IPS DF 4.7 (cell line): ENCODE measurements at regions not wholly inside any gene's neighbourhood (a gene's known extent, or its start where the extent isn't known, plus 50 kb on each side); places are given as distances from the start of the nearest gene placed in this dataset.

Experiments used
- DNase-seq: peaks from one replicate; pipeline ENCODE4 v3.0.0-alpha.2; 2013; ENCODE audit warnings: low spot score; ENCODE audit errors: extremely low read depth

- DNase-seq: no peak
These were observed 57.2 kb upstream of the GATA6 start for GRCh38 chr18:22112215-22112614.

- DNase-seq: no peak
These were observed 56.1 kb upstream of the GATA6 start for GRCh38 chr18:22113144-22113844.

GRCh38 chr18:22114526-22115321 lies 54.7 kb upstream of the GATA6 start:
- DNase-seq: no peak

GRCh38 chr18:22115573-22115972 lies 53.8 kb upstream of the GATA6 start:
- no peak for DNase-seq
